ENCODE measurements at regions not wholly inside any gene's neighbourhood (a gene's known extent, or its start where the extent isn't known, plus 50 kb on each side); places are given as distances from the start of the nearest gene placed in this dataset.

DNA sequence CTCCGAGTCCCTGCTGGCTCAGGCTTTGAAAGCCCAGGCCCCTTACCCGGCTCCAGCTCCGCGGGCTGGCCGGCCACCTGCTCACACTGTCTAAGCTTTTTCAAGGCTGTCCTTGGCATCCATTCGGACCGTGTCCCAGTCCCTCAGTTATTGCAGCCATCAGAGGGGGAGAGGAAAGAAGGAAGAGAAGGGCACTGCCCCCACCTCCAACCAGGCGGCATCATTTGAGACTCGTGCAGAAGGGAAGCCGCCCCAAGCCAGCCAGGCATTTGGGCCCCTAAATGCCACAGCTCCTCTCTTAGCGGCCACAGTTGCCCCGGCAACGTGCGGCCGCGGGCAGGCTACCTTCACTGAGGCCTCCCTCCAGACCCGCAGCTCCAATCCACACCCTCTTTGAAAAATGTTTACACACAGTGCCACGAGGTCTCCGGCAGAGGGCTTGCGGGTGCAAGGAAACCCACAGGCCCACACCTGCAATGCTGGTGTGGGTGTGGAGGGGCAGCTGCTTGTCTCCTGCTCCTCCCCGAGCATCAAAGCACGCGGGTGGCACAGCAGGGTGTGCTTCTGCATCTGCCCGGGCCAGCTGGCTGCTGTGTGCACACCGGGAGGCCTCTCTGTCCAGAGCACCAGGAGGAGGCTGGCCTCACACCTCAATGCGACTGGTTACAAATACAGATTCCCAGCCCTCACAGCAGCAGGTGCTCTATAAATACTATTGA, 124.4 kb downstream of the CTTN start:
- no peak for DNase-seq

DNA sequence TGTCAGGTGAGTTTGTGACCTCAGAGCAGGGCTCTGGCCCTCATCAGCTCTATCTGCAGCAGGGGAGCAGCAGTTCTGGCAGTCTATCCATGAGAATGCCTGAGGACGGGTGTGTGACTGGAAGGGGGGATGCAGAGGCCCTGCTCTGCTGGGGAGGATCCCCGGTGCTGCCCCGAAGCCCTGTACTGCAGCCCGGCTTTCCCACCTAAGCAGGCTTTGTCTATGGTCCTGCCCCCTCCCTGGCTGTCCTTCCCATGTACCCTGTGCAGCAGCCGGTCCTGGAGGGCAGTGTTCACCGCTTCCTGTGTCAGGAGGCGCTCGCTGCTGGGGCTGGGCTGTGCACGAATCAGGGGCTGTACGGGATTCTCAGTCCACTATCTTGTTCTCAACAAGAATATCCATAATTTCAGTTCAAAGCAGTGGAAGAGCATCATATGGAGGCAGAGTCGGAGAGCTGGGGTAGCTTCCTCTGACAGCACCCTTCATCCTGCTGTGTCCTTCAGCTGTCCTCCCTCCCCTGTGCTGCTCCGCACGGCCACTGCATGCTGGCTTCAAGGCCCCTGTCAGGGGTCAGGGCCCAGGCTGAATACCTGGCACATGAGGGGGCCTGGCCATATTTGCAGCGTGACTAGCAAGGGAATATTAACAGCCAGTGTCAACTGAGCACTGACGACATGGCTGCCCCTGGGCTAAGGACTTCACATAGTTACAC, 125.2 kb downstream of the CTTN start:
- no peak for DNase-seq

DNA sequence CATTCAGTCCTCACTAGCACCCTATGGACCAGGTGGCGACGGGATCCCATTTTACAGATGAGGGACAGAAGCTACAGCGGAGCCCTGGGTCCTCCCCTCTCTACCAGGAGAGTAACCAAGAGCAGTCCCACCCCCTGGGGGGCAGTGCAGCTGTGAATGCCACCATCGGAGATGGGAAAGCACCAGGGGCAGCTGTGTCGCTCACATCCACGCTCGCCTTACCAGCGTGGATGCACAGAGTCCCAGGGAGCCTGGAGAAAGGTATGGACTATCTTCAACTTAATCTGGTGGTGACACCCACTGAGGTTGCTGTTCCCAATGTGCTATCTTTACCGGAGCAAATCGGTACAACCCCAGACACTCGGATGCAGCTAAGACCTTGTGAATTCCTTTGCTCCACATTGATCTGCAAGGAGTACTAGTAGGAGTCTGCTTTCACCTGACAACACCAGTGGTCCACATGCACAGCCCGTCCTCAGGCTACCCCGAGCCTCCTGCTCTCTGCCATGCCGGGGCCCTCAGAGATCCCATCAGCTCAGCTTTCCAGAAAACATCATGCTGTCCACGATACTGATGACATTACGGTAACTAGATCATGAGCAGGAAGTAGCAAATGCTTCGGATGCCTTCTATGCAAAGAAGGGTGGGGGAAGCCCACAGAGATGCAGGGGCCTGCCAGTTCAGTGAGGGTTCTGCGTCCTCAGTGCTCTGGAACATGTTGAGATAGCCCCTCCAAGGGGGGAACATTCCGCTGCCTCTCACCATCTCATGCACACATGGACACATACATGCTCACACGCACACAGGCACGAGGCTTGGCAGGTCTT, 126.0 kb downstream of the CTTN start:
- no peak for DNase-seq

DNA sequence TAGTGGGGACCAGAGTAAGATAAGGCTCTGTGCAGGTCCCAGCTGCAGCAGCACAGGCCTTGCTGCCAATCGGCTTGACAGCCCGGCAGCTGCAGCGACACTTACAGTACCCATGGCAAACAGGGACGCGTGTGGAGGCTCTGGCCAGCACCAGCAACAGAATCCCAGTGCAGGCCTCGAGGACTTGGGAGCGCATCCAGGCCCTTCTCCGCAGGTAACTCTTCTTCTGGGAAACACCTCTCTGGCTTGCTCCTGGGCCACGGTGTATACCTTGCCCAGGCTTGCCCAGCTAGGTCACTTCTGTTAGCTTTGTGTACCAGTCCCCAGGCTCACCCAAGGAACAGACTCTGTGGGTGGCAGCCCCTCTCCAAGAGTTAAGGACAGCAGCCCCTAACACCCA, 126.7 kb downstream of the CTTN start:
- peak; percentile 47 for DNase-seq

DNA sequence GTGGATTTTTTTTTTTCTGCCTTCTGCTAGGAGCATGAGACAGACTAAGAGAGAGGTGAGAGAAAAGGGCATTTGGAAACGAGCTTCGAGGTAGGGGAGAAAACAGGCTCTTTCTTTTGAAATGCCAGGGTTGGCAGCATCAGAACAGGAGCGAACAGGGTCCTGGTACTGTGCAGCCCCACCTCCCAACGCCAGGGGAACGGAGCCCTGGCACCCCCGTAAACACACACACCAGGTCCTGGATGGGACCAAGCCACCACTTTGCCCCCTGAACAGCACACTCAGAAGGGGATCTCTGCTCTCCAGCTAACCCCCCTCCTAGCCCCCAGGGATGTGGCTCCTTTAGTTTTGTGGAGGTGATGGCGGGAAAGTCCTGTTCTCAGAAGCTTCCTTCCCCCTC, 127.1 kb downstream of the CTTN start:
- no peak for DNase-seq

DNA sequence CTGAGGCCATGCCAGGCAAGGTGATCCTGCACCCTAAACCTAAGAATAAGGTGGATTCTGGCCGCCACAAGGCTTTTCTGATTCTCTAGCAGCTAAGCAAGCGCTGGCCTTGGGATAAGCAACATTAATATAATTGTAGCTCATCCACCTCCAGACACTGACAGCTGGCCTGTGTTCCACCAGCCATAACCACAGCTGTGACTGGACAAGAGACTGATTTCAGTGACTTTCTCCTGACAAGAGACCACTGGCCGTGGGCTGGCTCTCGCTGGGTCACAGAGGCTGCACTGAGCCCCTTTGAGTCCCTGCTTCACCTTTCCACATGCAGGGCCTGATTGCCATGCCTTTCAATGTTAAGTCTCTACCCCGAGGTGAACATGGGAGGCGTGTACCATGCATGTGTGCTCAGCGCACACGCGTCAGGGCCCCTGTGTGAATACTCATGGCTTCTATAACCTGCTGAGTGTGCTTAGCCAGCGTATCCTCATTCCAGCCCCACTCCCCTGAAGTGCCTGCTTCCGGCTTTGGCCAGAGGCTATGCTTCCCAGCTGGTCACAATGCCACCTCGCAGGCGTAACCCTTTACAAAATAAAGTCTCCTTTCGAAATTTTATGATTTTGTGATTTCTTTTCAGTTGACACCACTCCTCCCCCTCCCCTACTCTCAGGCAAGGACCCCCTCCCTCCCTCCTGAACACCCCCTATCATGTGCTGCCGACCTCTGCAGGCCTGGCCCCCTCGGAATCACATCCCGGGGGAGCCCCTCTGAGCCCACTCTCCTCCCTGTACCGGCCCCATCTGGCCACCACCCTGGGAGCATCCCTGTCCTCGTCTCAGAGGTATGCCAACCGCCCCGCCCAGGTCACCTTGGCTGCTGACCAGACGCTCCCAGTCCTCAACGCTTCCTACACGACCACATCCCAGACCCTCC, 128.1 kb downstream of the CTTN start:
- DNase-seq = no peak

DNA sequence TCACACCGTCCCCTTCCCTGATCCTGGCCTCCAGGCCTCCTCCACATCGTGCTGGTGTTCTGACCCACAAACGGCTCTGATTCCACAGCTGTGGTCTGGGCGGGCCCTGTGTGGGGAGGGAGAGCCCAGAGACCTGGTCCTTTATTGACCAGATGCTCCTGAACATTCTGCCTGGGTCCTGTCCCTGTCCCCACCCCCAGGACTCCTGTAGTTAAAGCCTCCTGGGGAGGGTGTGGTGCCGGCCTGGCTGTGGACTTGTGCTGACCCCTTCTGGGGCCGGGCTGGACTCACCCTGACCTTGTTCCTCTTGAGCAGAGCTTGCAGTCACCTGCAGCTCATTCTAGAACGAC, 128.7 kb downstream of the CTTN start:
- DNase-seq = no peak

DNA sequence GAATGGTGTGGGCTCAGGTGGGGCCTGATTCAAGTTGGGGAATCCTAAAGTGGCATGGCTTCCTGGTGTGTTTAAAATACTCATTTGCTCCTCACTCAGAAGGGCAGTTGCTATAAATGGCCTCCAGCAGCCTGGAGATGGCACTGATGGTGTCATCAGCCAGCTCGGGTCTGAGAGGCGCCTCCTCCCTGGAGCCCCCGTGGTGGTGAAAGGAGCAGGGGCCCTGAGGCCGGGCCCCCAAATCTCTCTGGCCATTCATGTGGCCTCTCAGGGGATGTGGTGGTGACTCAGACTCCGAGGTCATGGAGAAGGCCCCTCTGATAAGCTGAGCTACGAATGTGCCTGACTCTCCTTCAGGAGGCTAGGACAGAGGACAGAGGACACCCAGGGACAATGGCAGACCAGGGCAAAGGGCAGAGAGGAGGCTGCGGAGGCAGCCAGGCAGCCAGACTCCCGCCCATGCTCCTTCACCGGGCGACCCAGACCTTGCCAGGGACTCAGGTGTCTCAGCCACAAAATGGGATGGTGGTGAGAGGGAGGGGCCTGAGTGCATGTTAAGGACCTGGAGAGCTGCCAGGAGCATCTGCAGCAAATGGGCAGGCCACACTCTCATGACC, 129.2 kb downstream of the CTTN start:
- DNase-seq = no peak

DNA sequence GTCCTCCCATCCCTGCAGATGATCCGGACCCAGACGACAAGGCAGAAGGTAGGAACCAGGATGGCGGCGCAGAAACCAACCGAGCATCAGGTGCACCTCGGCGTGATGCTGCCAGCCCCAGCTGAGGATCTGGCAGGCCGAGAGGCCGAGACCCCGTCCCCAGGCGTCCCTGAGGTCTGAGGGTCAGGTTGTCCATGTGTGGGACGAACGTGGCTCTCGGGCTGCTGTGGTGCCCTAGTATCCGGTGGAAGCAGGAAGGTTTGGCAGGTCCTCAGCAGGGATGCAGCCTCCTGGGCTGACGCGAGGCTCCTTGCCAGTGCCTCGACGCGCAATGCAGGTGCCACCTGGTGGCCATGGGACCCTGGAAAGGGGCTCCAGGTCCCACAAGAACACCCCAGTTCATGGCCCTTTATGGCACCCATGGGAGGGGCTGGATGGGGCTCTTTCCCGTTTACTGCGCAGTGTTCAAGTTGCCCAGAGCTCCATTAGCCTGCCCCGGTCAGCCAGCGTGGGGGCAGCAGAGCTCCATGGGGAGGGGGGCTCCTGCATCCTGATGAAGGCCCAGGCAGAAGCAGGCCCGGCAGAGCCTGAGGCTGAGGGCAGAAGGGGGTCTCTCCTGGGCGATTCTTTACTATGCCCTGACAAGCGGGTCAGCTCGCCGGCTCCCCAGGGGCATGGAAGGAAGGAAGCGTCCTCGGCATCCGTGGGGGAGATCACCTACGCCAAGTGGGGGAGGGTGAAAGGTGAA, 129.9 kb downstream of the CTTN start:
- no peak for DNase-seq

DNA sequence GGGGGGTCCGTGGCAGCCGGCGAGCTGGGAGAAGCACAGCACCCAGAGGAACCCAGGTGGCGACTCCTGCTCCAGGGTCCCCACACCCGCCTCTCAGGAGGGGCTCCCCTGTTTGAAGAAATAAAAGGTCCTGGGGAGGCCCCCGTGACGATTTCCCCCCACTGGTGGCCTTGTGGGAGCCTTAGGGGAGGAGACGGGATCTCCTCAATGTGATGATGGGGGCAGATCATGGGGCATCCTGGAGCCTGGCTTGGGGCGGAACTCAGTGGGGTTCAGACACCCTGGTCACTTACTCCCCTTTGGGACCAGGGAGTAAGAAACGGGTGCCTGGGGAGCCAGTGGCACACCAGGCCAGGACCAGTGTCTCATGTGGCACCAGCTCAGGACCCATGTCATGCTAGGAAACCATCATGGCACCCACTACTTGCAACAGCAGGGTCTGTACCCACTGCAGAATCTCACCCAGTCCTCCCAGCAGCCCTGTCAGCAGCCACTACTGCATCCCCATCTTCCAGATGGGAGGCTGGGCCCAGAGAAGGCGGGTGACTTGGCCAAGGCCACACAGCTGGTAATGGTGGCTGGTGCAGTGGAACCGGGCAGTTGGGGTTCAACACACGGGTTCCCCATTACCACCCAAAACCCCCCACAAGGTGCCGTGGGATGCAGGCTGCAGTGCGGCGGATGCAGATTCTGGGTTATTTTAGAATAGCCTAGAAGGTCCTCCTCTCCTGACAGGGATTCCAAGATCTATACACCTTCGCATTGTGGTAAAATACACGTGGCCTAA, 130.7 kb downstream of the CTTN start:
- no peak for DNase-seq

DNA sequence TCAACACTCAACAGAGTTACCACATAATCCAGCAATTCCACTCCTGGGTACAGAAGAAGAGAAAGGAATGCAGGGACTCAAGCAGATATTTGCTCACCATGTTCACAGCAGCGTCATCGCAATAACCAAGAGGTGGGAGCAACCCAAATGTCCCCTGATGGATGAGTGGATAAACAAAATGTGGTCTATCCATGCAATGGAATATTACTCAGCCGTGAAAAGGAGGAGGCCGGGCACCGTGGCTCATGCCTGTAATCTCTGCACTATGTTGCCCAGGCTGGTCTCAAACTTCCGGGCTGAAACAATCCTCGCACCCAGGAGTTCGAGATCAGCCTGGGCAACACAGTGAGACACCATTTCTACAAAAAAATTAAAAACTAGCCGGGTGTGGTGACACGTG, 131.7 kb downstream of the CTTN start:
- no peak for DNase-seq

DNA sequence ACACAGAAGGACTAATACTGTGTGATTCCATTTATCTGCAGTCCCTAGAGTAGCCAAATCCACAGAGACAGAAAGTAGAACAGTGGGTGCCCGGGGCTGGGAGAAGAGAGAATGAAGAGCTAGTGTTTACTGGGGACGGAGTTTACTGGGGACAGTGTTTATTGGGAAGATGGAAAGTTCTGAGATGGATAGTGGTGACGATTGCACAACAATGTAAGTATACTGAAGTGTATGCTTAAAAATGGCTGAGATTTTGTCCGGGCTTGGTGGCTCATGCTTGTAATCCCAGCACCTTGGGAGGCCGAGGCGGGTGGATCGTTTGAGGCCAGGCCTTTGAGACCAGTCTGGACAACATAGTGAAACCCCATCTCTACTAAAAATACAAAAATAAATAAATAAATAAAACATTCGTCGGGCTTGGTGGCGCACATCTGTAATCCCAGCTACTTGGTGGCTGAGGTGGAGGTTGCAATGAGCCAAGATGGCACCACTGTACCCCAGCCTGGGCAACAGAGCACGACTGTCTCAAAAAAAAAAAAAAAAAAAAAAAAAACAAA, 132.4 kb downstream of the CTTN start:
- DNase-seq = no peak

DNA sequence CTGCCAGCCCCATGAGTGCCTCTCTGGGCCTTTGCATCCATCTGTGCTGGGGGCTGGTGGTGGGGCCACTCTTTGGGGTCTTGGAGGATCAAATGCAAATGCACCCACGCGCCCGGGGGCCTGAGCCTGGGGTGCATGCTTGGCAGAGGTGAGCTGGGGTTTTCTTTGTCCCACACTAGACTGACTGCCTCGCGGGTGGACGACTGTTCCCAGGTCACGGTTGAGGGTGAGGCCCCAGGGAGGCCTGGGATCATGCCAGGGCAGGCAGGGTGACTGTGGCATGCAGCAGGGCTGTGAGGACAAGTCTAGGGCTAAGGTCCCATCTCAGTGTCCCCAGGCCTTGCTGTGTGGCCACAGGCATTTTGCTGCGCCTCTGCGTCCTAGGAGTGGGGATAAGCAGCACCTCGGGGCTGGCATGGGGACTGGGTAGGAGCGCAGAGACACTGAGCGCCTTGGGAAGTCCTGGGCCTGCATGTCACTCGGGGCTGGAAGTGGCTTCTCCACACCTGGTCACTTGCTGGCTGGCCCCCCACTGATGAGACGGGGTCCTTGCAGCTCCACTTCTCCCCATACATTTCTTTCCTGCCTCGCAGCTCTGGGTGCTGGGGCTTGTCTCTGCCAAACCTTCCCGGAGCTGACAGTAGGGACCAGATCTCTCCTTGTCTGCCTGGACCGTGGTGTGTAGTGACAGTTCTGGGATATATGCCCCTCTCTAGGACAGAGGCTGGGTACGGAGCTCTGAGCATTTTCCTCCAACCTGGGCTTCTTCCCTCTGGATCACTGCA, 133.1 kb downstream of the CTTN start:
- DNase-seq = no peak

DNA sequence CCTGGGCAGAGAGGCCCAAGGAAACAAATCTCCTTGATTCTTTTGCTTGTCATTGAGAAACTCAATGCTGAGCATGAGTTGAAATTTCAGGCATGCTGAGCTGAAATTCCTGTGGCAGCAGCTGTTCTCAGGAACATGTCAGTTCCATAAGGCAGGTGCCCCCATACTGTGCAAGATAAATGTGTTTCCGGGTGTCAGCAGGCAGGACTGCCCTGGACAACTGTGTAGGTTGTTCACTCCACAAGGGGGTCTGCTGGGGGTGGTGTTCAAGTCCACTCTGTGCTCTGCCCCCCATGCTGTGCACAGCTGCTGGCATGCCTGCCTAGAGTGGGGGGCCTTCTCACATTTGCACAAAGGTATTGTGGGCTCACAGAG, 133.7 kb downstream of the CTTN start:
- DNase-seq = no peak

DNA sequence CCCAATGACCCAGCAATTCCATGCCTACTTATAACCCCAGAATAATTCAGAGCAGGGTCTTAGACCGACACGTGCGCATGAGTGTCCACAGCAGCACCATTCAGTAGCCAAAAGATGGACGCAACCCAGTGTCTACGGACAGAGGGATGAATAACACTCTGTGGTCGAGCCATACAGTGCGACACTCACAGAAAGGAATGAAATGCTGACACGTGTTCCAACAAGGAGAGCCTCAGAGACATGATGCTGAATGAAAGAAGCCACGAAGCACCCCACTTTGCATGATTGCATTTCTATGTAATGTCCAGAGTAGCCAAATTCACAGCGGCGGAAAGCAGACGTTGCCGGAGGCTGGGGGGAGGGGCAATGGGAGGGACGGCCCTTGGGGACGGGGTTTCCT, 134.4 kb downstream of the CTTN start:
- DNase-seq = no peak

DNA sequence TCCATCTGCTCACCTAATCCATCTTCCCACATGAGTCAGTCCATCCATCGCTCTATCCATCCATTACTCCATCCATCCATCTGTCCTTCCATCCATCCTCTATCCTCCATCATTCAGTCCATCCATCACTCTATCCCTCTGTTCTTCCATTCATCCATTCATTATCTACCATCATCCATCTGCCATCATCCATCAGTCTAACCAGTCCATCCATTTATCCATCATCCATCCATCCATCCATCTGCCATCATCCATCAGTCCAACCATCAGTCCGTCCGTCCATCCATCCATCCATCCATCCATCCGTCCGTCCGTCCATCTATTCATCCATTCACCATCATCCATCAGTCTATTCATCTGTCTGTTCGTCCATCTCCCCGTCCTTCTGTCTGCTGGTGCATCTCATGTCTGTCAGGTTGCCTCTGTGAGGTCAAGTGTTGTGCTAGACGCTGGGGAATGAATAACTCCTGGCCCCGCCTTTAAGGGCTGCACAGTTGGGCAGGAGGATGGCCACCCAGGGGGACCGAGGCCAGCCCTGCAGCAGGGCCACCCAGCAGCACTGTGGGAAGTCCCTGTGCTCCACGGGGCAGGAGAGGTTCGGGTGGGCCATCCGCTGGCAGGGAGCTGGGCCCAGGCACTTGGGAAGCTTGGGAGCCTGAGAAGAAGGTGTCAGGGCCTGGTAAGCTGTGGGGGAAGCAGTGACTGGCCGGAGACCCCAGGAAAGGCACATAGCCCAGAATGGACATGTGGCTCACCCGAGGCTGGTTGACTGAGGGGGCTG, 137.1 kb downstream of the CTTN start:
- no peak for DNase-seq

DNA sequence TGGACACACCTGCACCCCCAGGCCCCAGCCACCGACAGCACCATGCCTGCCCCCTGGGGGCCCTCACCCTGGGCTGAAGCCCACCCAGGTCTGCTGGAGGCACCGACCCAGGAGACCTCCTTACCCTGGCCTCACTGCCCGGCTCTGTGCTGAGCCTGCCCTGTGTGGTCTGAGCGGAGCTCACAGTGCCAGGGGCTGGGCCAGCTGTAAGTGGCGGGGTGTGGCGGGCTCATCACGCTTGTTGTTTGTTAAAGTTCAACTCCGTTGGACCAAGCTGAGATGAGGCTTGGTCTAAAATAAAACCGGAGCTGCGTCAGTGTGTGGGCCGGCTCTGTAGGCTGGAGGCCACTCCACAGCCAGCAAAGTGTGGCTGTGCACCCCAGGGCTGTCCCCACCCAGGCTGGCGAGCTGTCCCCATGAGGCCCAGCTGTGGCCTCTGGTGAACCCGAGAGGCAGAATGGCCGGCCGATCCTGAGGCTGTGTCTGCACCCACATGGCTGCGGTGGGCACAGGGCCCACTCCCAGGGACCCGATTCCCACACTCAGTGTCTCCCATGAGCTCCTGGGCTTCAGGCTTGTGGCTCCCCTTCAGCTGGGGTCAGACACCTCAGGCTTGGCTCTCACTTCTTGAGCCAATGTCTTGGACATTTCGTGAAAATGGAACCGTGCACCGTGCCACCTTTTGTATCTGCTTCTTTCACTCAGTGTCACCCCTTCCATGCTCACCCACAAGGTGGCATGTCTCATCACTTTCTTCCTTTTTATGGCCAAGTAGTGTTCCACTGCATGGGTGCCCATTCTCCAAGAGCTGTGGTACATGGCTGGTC, 137.9 kb downstream of the CTTN start:
- no peak for DNase-seq
